H1 (cell line): ENCODE measurements at regions not wholly inside any gene's neighbourhood (a gene's known extent, or its start where the extent isn't known, plus 50 kb on each side); places are given as distances from the start of the nearest gene placed in this dataset.

ENCODE experiments used
- CTCF ChIA-PET: fragments of 300-600 bp; sonication (Branson Sonifier 250); formaldehyde crosslinking; loops from one replicate; lab custom pipeline; 2021; ENCODE audit not compliant: partially characterized antibody; lab: Charles Lee
- POLR2A ChIA-PET: fragments of 300-600 bp; sonication (Branson Sonifier 250); formaldehyde crosslinking; loops from one replicate; lab custom pipeline; 2021; ENCODE audit warnings: inconsistent platforms; ENCODE audit not compliant: partially characterized antibody; lab: Charles Lee
- DNase-seq, 2 experiments: peaks; one replicate each; pipeline versions ENCODE4 v3.0.0 to v3.0.0-alpha.2; 2010 to 2022; ENCODE audit warnings: low spot score in 2 of 2, low read depth in 1 of 2, mixed read lengths in 1 of 2
- FAIRE-seq: peaks from 2 replicates; lab custom pipeline; 2011; peaks lifted over from hg19 to GRCh38; lab: Jason Lieb, UNC
- H2AFZ ChIP-seq: 2 replicates; pipeline ENCODE4 v1.8.1; 2012; ENCODE audit warnings: low read length, inconsistent platforms
- H2AK5ac ChIP-seq: 2 replicates; pipeline ENCODE4 v1.6.1; 2013; ENCODE audit warnings: low read depth, low read length
- H2BK120ac ChIP-seq: replicated peaks from 2 replicates; pipeline ENCODE3; 2013; ENCODE audit warnings: low read depth, low read length, inconsistent platforms
- H2BK12ac ChIP-seq: 2 replicates; pipeline ENCODE4 v1.6.1; 2013; ENCODE audit warnings: low read depth, low read length
- H2BK15ac ChIP-seq: 2 replicates; pipeline ENCODE4 v1.6.1; 2013; ENCODE audit warnings: low read length
- H2BK20ac ChIP-seq: 2 replicates; pipeline ENCODE4 v1.6.1; 2013; ENCODE audit warnings: low read length
- H2BK5ac ChIP-seq: 2 replicates; pipeline ENCODE4 v1.6.1; 2013; ENCODE audit warnings: low read depth, low read length
- H3K14ac ChIP-seq: 2 replicates; pipeline ENCODE4 v1.6.1; 2013; ENCODE audit warnings: inconsistent platforms; ENCODE audit not compliant: insufficient read length
- H3K18ac ChIP-seq: 2 replicates; pipeline ENCODE4 v1.6.1; 2013; ENCODE audit warnings: low read length; ENCODE audit errors: extremely low read depth
- H3K23ac ChIP-seq: 2 replicates; pipeline ENCODE4 v1.6.1; 2013; ENCODE audit warnings: inconsistent platforms; ENCODE audit not compliant: insufficient read length
- H3K23me2 ChIP-seq: 2 replicates; pipeline ENCODE4 v1.6.1; 2013; ENCODE audit warnings: low read depth, low read length
- H3K27ac ChIP-seq: 2 replicates; pipeline ENCODE4 v1.6.1; 2011; ENCODE audit warnings: low read depth, low read length, inconsistent platforms
- H3K27me3 ChIP-seq, 4 experiments: replicated peaks in 1 of 4; 1 replicate in 1 of 4; 2 replicates in 3 of 4; pipeline versions ENCODE4 v1.6.1 to v1.8.1; 2011 to 2013; ENCODE audit warnings: low read length in 3 of 4, mild to moderate bottlenecking in 3 of 4, inconsistent platforms in 2 of 4, mixed read lengths in 2 of 4, moderate library complexity in 1 of 4; ENCODE audit not compliant: control insufficient read depth in 3 of 4, insufficient read depth in 3 of 4; ENCODE audit errors: extremely low read depth in 1 of 4
- H3K36me3 ChIP-seq, 4 experiments: 2 replicates each; pipeline versions ENCODE4 v1.6.1 to v1.8.1; 2011 to 2013; ENCODE audit warnings: mild to moderate bottlenecking in 4 of 4, low read length in 3 of 4, moderate library complexity in 2 of 4, control low read depth in 1 of 4, inconsistent platforms in 1 of 4; ENCODE audit not compliant: insufficient read depth in 4 of 4, control insufficient read depth in 2 of 4
- H3K4ac ChIP-seq: replicated peaks from 2 replicates; pipeline ENCODE3; 2013; ENCODE audit warnings: low read length, low read depth, mixed read lengths, inconsistent platforms; ENCODE audit not compliant: insufficient read length
- H3K4me1 ChIP-seq, 4 experiments: replicated peaks in 1 of 4; 1 replicate in 1 of 4; 2 replicates in 3 of 4; pipeline versions ENCODE4 v1.6.1 to v1.8.1; 2011 to 2013; ENCODE audit warnings: low read length in 3 of 4, inconsistent platforms in 2 of 4, mixed read lengths in 1 of 4; ENCODE audit not compliant: insufficient read depth in 4 of 4, control insufficient read depth in 3 of 4
- H3K4me2 ChIP-seq, 2 experiments: 2 replicates each; pipeline versions ENCODE4 v1.6.1 to v1.8.1; 2011 to 2013; ENCODE audit warnings: low read depth in 2 of 2, low read length in 2 of 2, control low read depth in 1 of 2, inconsistent platforms in 1 of 2, mild to moderate bottlenecking in 1 of 2; ENCODE audit not compliant: insufficient read depth in 1 of 2
- H3K4me3 ChIP-seq, 4 experiments: fragments of 200-600, 300-600 bp in 1 of 4; sonication (generic), shearing (Covaris generic), sonication (Bioruptor Twin) in 1 of 4; 2 replicates each; pipeline versions ENCODE4 v1.5.1 to v1.8.1; 2011 to 2016; ENCODE audit warnings: low read length in 4 of 4, low read depth in 3 of 4, control low read depth in 2 of 4, inconsistent platforms in 2 of 4, mild to moderate bottlenecking in 2 of 4, mixed read lengths in 1 of 4, moderate library complexity in 1 of 4; ENCODE audit not compliant: insufficient read depth in 2 of 4; ENCODE audit errors: extremely low read depth in 1 of 4
- H3K56ac ChIP-seq: replicated peaks from 2 replicates; pipeline ENCODE3; 2013; ENCODE audit warnings: low read depth, mild to moderate bottlenecking, mixed read lengths, low read length, inconsistent platforms; ENCODE audit not compliant: insufficient read length
- H3K79me1 ChIP-seq: 2 replicates; pipeline ENCODE4 v1.6.1; 2013; ENCODE audit warnings: low read depth, low read length, control low read depth
- H3K79me2 ChIP-seq, 2 experiments: 2 replicates each; pipeline versions ENCODE4 v1.6.1 to v1.8.1; 2012 to 2013; ENCODE audit warnings: low read length in 2 of 2, mild to moderate bottlenecking in 2 of 2, inconsistent platforms in 1 of 2; ENCODE audit not compliant: insufficient read depth in 2 of 2, control insufficient read depth in 1 of 2
- H3K9ac ChIP-seq, 4 experiments: replicated peaks in 1 of 4; 1 replicate in 1 of 4; 2 replicates in 3 of 4; pipeline versions ENCODE4 v1.6.1 to v1.8.1; 2011 to 2013; ENCODE audit warnings: low read depth in 3 of 4, low read length in 3 of 4, control low read depth in 2 of 4, mild to moderate bottlenecking in 2 of 4, moderate library complexity in 2 of 4, inconsistent platforms in 1 of 4; ENCODE audit errors: extremely low read depth in 1 of 4
- H3K9me3 ChIP-seq, 2 experiments: 2 replicates each; pipeline versions ENCODE4 v1.6.1 to v1.8.1; 2012 to 2013; ENCODE audit warnings: mild to moderate bottlenecking in 2 of 2, moderate library complexity in 2 of 2, control low read depth in 1 of 2, inconsistent platforms in 1 of 2, low read depth in 1 of 2, low read length in 1 of 2, mixed read lengths in 1 of 2; ENCODE audit not compliant: insufficient read depth in 2 of 2
- H4K20me1 ChIP-seq, 2 experiments: replicated peaks in 1 of 2; 2 replicates each; pipeline versions ENCODE3 to v1.8.1; 2011 to 2013; ENCODE audit warnings: inconsistent platforms in 2 of 2, low read length in 2 of 2, mild to moderate bottlenecking in 1 of 2; ENCODE audit not compliant: insufficient read depth in 2 of 2, control insufficient read depth in 1 of 2
- H4K5ac ChIP-seq: 2 replicates; pipeline ENCODE4 v1.6.1; 2013; ENCODE audit warnings: low read length, low read depth, mixed read lengths, inconsistent platforms; ENCODE audit not compliant: insufficient read length
- H4K8ac ChIP-seq: 2 replicates; pipeline ENCODE4 v1.8.0; 2013; ENCODE audit warnings: mild to moderate bottlenecking, moderate library complexity, low read length, inconsistent platforms; ENCODE audit not compliant: insufficient read depth; ENCODE audit errors: extremely low read depth
- H4K91ac ChIP-seq: replicated peaks from 2 replicates; pipeline ENCODE3; 2013; ENCODE audit warnings: low read length, mixed read lengths, inconsistent platforms; ENCODE audit not compliant: insufficient read length
- ASH2L ChIP-seq: fragments of 200-600, 300-600 bp; sonication (generic); IDR thresholded peaks from one replicate; pipeline ENCODE4 v1.7.1; 2017; ENCODE audit warnings: low read length
- FOSL1 ChIP-seq: IDR thresholded peaks from 2 replicates; pipeline ENCODE4 v1.6.1; 2011; ENCODE audit warnings: mild to moderate bottlenecking, low read depth, low read length, moderate library complexity; ENCODE audit not compliant: insufficient read depth
- KDM1A ChIP-seq: fragments of 200-600, 300-600 bp; sonication (generic); IDR thresholded peaks from 2 replicates; pipeline ENCODE4 v1.7.1; 2016; ENCODE audit warnings: mild to moderate bottlenecking, low read length, borderline replicate concordance
- KDM4A ChIP-seq: IDR thresholded peaks from one replicate; pipeline ENCODE4 v1.7.1; 2012; ENCODE audit warnings: low read depth, mild to moderate bottlenecking, moderate library complexity, low read length, inconsistent platforms; ENCODE audit not compliant: severe bottlenecking
- KDM5A ChIP-seq: fragments of 200-600 bp; IDR thresholded peaks from 2 replicates; pipeline ENCODE4 v1.7.1; 2012; ENCODE audit warnings: mild to moderate bottlenecking, low read length, inconsistent platforms, mixed read lengths
- SP1 ChIP-seq: IDR thresholded peaks from 2 replicates; pipeline ENCODE4 v1.6.1; 2011; ENCODE audit warnings: low read depth, low read length
- SUZ12 ChIP-seq: fragments of 200-600 bp; sonication (generic); IDR thresholded peaks from 2 replicates; pipeline ENCODE4 v1.6.1; 2012; ENCODE audit warnings: mild to moderate bottlenecking, inconsistent platforms, low read length, moderate library complexity, mixed read lengths
- TEAD4 ChIP-seq: IDR thresholded peaks from 2 replicates; pipeline ENCODE4 v1.6.1; 2012; ENCODE audit warnings: low read depth, low read length, inconsistent platforms, mixed read lengths
- WGBS, 2 experiments: shearing (Covaris generic) in 1 of 2; methylation state at CpG; one replicate each; pipeline versions ENCODE4 v1.1.6 to v1.1.7; 2013 to 2015; ENCODE audit warnings: low lambda C conversion rate in 2 of 2, mixed read lengths in 2 of 2, inconsistent platforms in 1 of 2, low coverage in 1 of 2, missing lambda C conversion rate in 1 of 2; ENCODE audit not compliant: insufficient replicate concordance in 2 of 2, insufficient coverage in 1 of 2, insufficient read length in 1 of 2; ENCODE audit errors: extremely low coverage in 1 of 2, missing lambda C conversion rate in 1 of 2; 5-methylcytosine and 5-hydroxymethylcytosine counted together
- TF ChIP-seq, protein P1 (sequence below): IDR thresholded peaks from 2 replicates; pipeline ENCODE4 v1.6.1; 2012; ENCODE audit warnings: inconsistent platforms

DNA sequence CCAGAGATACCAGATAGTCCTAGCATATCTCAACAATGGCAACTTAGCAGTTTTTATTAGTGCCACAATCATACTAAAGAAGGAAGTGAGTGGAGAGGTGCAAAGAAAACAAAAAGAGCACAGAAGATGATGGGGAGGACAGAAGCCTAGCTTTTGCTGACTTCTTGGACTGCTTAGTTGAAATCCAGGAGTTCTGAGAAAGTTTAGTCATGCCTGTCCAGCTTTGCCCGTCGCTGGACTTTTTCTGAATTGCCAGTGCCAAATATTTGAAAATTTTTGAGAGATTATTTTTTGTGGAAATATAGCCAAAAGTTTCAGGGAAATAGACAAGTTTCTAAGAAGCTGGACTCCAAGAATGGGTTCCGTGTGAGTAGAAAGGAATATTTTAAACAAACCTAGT is 558.7 kb upstream of the TNP1 start:
- Histone ChIP-seq H2BK20ac (no peak overlapping the region), H4K91ac (no peak overlapping the region), H3K4me3 (no peak overlapping the region), H3K36me3 (no peaks in the 10 kb centered on the region), H3K4me2 (no peak overlapping the region), H2BK120ac (no peak overlapping the region), H3K9me3 (no peaks in the 10 kb centered on the region), H4K8ac (no peak overlapping the region), H4K20me1 (no peaks in the 10 kb centered on the region), H3K9ac (no peak overlapping the region), H3K23me2 (no peaks in the 10 kb centered on the region), H4K5ac (no peak overlapping the region), H3K79me2 (no peaks in the 10 kb centered on the region), H2AFZ (no peak overlapping the region), H2AK5ac (no peak overlapping the region), H3K23ac (no peak overlapping the region), H3K56ac (no peak overlapping the region), H3K18ac (no peak overlapping the region), H3K4me1 (no peaks in the 10 kb centered on the region), H3K27me3 (no peaks in the 10 kb centered on the region), H2BK12ac (no peak overlapping the region), H2BK5ac (no peak overlapping the region), H3K4ac (no peak overlapping the region)
- ChIA-PET POLR2A (no interaction called here), CTCF (interaction anchor here (1.3 kb wide), 1 partner anchor 22 kb away, joined by 3 read pairs; no protein-coding TSS in a partner anchor)
- 94% methylated on average over 3 of the region's 3 CpGs; no CpG with 5 or more reads in 1 of the 2 experiments for WGBS, 2 experiments
- FAIRE-seq (no peak), DNase-seq (no peak)
- TF ChIP-seq, protein P1, sequence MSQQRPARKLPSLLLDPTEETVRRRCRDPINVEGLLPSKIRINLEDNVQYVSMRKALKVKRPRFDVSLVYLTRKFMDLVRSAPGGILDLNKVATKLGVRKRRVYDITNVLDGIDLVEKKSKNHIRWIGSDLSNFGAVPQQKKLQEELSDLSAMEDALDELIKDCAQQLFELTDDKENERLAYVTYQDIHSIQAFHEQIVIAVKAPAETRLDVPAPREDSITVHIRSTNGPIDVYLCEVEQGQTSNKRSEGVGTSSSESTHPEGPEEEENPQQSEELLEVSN: no peak
- no peak for TF ChIP-seq KDM1A
- no peak for TF ChIP-seq FOSL1
- TF ChIP-seq ASH2L: no peak
- TF ChIP-seq KDM4A: no peak
- no peak for TF ChIP-seq SUZ12
- no peak for TF ChIP-seq SP1
- no peak for TF ChIP-seq TEAD4
- TF ChIP-seq KDM5A: no peak
- TF ChIP-seq, all 59 proteins: peak for 0
- H3K79me1 ChIP-seq: no peaks in the 10 kb centered on the region
- no peak overlapping the region for H2BK15ac ChIP-seq
- no peak overlapping the region for H3K14ac ChIP-seq
- no peak overlapping the region for H3K27ac ChIP-seq
